ENCODE measurements at regions not wholly inside any gene's neighbourhood (a gene's known extent, or its start where the extent isn't known, plus 50 kb on each side); places are given as distances from the start of the nearest gene placed in this dataset.

DNA sequence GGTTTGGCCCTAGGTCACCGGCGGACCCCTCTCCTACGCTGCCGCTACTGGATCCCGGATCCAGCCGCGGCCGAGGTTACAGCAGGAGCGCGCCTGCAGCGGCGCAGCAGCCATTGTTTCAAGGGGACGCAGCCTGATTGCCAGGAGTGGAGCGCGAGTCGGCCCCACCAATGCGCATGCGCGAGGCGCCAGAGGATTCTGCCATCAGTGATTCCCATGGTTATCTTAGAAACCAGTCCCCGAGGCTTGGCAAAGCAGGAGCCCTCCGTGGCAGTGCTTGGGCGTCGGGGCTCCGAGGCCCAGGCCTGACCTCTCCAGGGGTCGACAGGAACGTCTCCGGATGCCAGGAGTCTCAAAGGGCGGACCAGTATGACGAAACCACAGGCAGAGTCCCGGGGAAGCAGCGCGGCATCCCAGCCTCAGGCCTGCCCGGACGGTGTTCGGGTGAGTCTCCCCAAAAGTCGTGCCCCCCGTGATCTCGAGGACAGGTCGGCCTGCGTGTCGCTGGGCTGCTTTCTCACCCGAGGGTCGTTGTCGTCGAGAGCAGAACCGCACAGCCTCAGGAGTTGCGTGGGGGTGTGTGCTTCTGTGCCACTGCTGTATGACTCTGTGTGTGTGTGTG, 608.5 kb downstream of the KCNJ18 start:
- TF ChIP-seq SYNCRIP (IDR thresholded peaks at IDR 0.05; ENCODE audit: insufficient read depth, low read depth, low read length) = no peak
- TF ChIP-seq ZKSCAN5 (CRISPR knock-in tag; IDR thresholded peaks at IDR 0.05) = no peak
- TF ChIP-seq CREB1 (IDR thresholded peaks at IDR 0.05) = no peak
- no peak for TF ChIP-seq CREB1 (CRISPR knock-in tag; IDR thresholded peaks at IDR 0.05)
- no peak for TF ChIP-seq CTCF (CRISPR knock-in tag; IDR thresholded peaks at IDR 0.05)
- TF ChIP-seq, protein P1, sequence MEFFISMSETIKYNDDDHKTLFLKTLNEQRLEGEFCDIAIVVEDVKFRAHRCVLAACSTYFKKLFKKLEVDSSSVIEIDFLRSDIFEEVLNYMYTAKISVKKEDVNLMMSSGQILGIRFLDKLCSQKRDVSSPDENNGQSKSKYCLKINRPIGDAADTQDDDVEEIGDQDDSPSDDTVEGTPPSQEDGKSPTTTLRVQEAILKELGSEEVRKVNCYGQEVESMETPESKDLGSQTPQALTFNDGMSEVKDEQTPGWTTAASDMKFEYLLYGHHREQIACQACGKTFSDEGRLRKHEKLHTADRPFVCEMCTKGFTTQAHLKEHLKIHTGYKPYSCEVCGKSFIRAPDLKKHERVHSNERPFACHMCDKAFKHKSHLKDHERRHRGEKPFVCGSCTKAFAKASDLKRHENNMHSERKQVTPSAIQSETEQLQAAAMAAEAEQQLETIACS (CRISPR knock-in tag; IDR thresholded peaks at IDR 0.05) = no peak
- TF ChIP-seq, protein P2, sequence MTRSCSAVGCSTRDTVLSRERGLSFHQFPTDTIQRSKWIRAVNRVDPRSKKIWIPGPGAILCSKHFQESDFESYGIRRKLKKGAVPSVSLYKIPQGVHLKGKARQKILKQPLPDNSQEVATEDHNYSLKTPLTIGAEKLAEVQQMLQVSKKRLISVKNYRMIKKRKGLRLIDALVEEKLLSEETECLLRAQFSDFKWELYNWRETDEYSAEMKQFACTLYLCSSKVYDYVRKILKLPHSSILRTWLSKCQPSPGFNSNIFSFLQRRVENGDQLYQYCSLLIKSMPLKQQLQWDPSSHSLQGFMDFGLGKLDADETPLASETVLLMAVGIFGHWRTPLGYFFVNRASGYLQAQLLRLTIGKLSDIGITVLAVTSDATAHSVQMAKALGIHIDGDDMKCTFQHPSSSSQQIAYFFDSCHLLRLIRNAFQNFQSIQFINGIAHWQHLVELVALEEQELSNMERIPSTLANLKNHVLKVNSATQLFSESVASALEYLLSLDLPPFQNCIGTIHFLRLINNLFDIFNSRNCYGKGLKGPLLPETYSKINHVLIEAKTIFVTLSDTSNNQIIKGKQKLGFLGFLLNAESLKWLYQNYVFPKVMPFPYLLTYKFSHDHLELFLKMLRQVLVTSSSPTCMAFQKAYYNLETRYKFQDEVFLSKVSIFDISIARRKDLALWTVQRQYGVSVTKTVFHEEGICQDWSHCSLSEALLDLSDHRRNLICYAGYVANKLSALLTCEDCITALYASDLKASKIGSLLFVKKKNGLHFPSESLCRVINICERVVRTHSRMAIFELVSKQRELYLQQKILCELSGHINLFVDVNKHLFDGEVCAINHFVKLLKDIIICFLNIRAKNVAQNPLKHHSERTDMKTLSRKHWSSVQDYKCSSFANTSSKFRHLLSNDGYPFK (CRISPR knock-in tag; IDR thresholded peaks at IDR 0.05; ENCODE audit: borderline replicate concordance) = no peak
- no peak for TF ChIP-seq KDM2A (CRISPR knock-in tag; IDR thresholded peaks at IDR 0.05; ENCODE audit: borderline replicate concordance, low read depth)
- no peak for TF ChIP-seq MAFG (CRISPR knock-in tag; IDR thresholded peaks at IDR 0.05)
- no peak for TF ChIP-seq ZFP36L2 (CRISPR knock-in tag; IDR thresholded peaks at IDR 0.05)
- no peak for TF ChIP-seq ZNF841 (CRISPR knock-in tag; IDR thresholded peaks at IDR 0.05; ENCODE audit: borderline replicate concordance)
- TF ChIP-seq, protein P3, sequence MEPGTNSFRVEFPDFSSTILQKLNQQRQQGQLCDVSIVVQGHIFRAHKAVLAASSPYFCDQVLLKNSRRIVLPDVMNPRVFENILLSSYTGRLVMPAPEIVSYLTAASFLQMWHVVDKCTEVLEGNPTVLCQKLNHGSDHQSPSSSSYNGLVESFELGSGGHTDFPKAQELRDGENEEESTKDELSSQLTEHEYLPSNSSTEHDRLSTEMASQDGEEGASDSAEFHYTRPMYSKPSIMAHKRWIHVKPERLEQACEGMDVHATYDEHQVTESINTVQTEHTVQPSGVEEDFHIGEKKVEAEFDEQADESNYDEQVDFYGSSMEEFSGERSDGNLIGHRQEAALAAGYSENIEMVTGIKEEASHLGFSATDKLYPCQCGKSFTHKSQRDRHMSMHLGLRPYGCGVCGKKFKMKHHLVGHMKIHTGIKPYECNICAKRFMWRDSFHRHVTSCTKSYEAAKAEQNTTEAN (CRISPR knock-in tag; conservative IDR thresholded peaks at IDR 0.05) = no peak
- TF ChIP-seq GLI4 (CRISPR knock-in tag; IDR thresholded peaks at IDR 0.05; ENCODE audit: borderline replicate concordance) = no peak
- TF ChIP-seq HNRNPH1 (optimal IDR thresholded peaks at IDR 0.05; ENCODE audit: low read depth, low read length) = no peak
